DOHH2 (cell line): ENCODE measurements at regions not wholly inside any gene's neighbourhood (a gene's known extent, or its start where the extent isn't known, plus 50 kb on each side); places are given as distances from the start of the nearest gene placed in this dataset.

ENCODE experiments used
- EZH2phosphoT487 ChIP-seq: fragments of 200-600 bp; sonication (generic); IDR thresholded peaks from 2 replicates; pipeline ENCODE4 v1.6.1; 2017; ENCODE audit warnings: borderline replicate concordance, mild to moderate bottlenecking, antibody characterized with exemption, low read length, moderate library complexity, mixed read lengths
- TF ChIP-seq, protein P1 (sequence below): fragments of 200-600 bp; sonication (generic); IDR thresholded peaks from one replicate; pipeline ENCODE4 v1.5.1; 2014; ENCODE audit warnings: antibody characterized with exemption, mild to moderate bottlenecking, low read depth, low read length; ENCODE audit not compliant: poor library complexity, severe bottlenecking

- TF ChIP-seq, protein P1, sequence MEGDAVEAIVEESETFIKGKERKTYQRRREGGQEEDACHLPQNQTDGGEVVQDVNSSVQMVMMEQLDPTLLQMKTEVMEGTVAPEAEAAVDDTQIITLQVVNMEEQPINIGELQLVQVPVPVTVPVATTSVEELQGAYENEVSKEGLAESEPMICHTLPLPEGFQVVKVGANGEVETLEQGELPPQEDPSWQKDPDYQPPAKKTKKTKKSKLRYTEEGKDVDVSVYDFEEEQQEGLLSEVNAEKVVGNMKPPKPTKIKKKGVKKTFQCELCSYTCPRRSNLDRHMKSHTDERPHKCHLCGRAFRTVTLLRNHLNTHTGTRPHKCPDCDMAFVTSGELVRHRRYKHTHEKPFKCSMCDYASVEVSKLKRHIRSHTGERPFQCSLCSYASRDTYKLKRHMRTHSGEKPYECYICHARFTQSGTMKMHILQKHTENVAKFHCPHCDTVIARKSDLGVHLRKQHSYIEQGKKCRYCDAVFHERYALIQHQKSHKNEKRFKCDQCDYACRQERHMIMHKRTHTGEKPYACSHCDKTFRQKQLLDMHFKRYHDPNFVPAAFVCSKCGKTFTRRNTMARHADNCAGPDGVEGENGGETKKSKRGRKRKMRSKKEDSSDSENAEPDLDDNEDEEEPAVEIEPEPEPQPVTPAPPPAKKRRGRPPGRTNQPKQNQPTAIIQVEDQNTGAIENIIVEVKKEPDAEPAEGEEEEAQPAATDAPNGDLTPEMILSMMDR: no peak
- TF ChIP-seq EZH2phosphoT487: no peak
Observed at GRCh38 chr10:63833411-63834060, 312.3 kb downstream of the REEP3 start.
